SK-N-SH treated with all-trans-retinoic acid at 6 μM for 48 hours (cell line): ENCODE measurements at regions not wholly inside any gene's neighbourhood (a gene's known extent, or its start where the extent isn't known, plus 50 kb on each side); places are given as distances from the start of the nearest gene placed in this dataset.

Experiments used
- ATAC-seq: fragments of 200-7000 bp; cut with Tn5 transposase; 3 replicates; pipeline ENCODE4 v1.9.1; 2020; ENCODE audit warnings: mild to moderate bottlenecking, moderate library complexity
- ARNTL ChIP-seq: fragments of 450-650 bp; formaldehyde crosslinking; IDR thresholded peaks from 2 replicates; pipeline ENCODE4 v1.5.0; 2020; ENCODE audit warnings: low read depth, mild to moderate bottlenecking, moderate library complexity, borderline replicate concordance
- BACH2 ChIP-seq: fragments of 250-450 bp; sonication (Bioruptor Pico); IDR thresholded peaks from 2 replicates; pipeline ENCODE4 v1.9.0; 2021; ENCODE audit warnings: mild to moderate bottlenecking, borderline replicate concordance
- CREB5 ChIP-seq: fragments of 250-450 bp; sonication (Bioruptor Pico); IDR thresholded peaks from 2 replicates; pipeline ENCODE4 v1.5.1; 2020; ENCODE audit warnings: low read depth, mild to moderate bottlenecking, moderate library complexity
- CSRNP3 ChIP-seq: fragments of 250-450 bp; sonication (Bioruptor Pico); IDR thresholded peaks from 2 replicates; pipeline ENCODE4 v1.5.1; 2021; ENCODE audit warnings: mild to moderate bottlenecking, moderate library complexity
- ESRRG ChIP-seq: fragments of 250-450 bp; sonication (Bioruptor Pico); IDR thresholded peaks from 2 replicates; pipeline ENCODE4 v1.6.1; 2021; ENCODE audit warnings: mild to moderate bottlenecking
- GLIS3 ChIP-seq: fragments of 250-450 bp; sonication (Bioruptor Pico); IDR thresholded peaks from 2 replicates; pipeline ENCODE4 v1.5.0; 2020; ENCODE audit warnings: mild to moderate bottlenecking, moderate library complexity
- ISL1 ChIP-seq: fragments of 250-450 bp; sonication (Bioruptor Pico); IDR thresholded peaks from 2 replicates; pipeline ENCODE4 v2.1.2; 2022; ENCODE audit warnings: mild to moderate bottlenecking, moderate library complexity
- OSR1 ChIP-seq: fragments of 250-450 bp; sonication (Bioruptor Pico); IDR thresholded peaks from 2 replicates; pipeline ENCODE4 v1.8.0; 2022; ENCODE audit warnings: moderate library complexity, mild to moderate bottlenecking, inconsistent platforms
- PATZ1 ChIP-seq: fragments of 250-450 bp; sonication (Bioruptor Pico); IDR thresholded peaks from 2 replicates; pipeline ENCODE4 v1.8.0; 2020; ENCODE audit warnings: mild to moderate bottlenecking, moderate library complexity, borderline replicate concordance
- POU6F1 ChIP-seq: fragments of 250-450 bp; sonication (Bioruptor Pico); IDR thresholded peaks from 2 replicates; pipeline ENCODE4 v1.8.0; 2021; ENCODE audit warnings: low read depth, mild to moderate bottlenecking, moderate library complexity, borderline replicate concordance
- PPARA ChIP-seq: fragments of 250-450 bp; sonication (Bioruptor Pico); IDR thresholded peaks from 2 replicates; pipeline ENCODE4 v1.5.0; 2020; ENCODE audit warnings: mild to moderate bottlenecking, borderline replicate concordance
- RARB ChIP-seq: fragments of 250-450 bp; sonication (Bioruptor Pico); IDR thresholded peaks from 2 replicates; pipeline ENCODE4 v1.8.0; 2021; ENCODE audit warnings: mild to moderate bottlenecking, moderate library complexity
- SNAI2 ChIP-seq: fragments of 250-450 bp; sonication (Bioruptor Pico); IDR thresholded peaks from 2 replicates; pipeline ENCODE4 v1.5.0; 2020; ENCODE audit warnings: mild to moderate bottlenecking, moderate library complexity
- TCF4 ChIP-seq: fragments of 250-450 bp; sonication (Bioruptor Pico); IDR thresholded peaks from 2 replicates; pipeline ENCODE4 v1.8.0; 2021; ENCODE audit warnings: mild to moderate bottlenecking, moderate library complexity, borderline replicate concordance
- TOX ChIP-seq: fragments of 250-450 bp; sonication (Bioruptor Pico); IDR thresholded peaks from 2 replicates; pipeline ENCODE4 v1.8.0; 2021; ENCODE audit warnings: mild to moderate bottlenecking, moderate library complexity, borderline replicate concordance
- TSHZ2 ChIP-seq: fragments of 250-450 bp; sonication (Bioruptor Pico); IDR thresholded peaks from 2 replicates; pipeline ENCODE4 v1.5.0; 2020; ENCODE audit warnings: mild to moderate bottlenecking, moderate library complexity
- ZC3H10 ChIP-seq: fragments of 250-450 bp; sonication (Bioruptor Pico); IDR thresholded peaks from 2 replicates; pipeline ENCODE4 v1.5.1; 2021; ENCODE audit warnings: mild to moderate bottlenecking, moderate library complexity
- ZFP3 ChIP-seq: fragments of 250-450 bp; sonication (Bioruptor Pico); IDR thresholded peaks from 2 replicates; pipeline ENCODE4 v1.5.0; 2020; ENCODE audit warnings: mild to moderate bottlenecking, moderate library complexity
- ZFP30 ChIP-seq: fragments of 450-650 bp; formaldehyde crosslinking; IDR thresholded peaks from 2 replicates; pipeline ENCODE4 v1.5.0; 2022; ENCODE audit warnings: mild to moderate bottlenecking, moderate library complexity
- ZNF565 ChIP-seq: fragments of 450-650 bp; formaldehyde crosslinking; conservative IDR thresholded peaks from 2 replicates; pipeline ENCODE4 v1.5.0; 2020; ENCODE audit warnings: low read depth, mild to moderate bottlenecking, moderate library complexity
- ZNF70 ChIP-seq: fragments of 450-650 bp; formaldehyde crosslinking; IDR thresholded peaks from 2 replicates; pipeline ENCODE4 v1.5.0; 2020; ENCODE audit warnings: mild to moderate bottlenecking, moderate library complexity
- ZNF8 ChIP-seq: fragments of 450-650 bp; formaldehyde crosslinking; IDR thresholded peaks from 2 replicates; pipeline ENCODE4 v1.5.0; 2020; ENCODE audit warnings: mild to moderate bottlenecking, moderate library complexity

- no peak for ATAC-seq
- TF ChIP-seq SNAI2 (CRISPR knock-in tag) (no peak), GLIS3 (CRISPR knock-in tag) (no peak), CSRNP3 (CRISPR knock-in tag) (no peak), ISL1 (CRISPR knock-in tag) (no peak), CREB5 (CRISPR knock-in tag) (no peak), PATZ1 (CRISPR knock-in tag) (no peak), PPARA (no peak), POU6F1 (CRISPR knock-in tag) (no peak), BACH2 (CRISPR knock-in tag) (no peak), ZNF8 (no peak), TOX (CRISPR knock-in tag) (no peak), ESRRG (CRISPR knock-in tag) (no peak), ZFP30 (CRISPR knock-in tag) (no peak), ARNTL (CRISPR knock-in tag) (no peak), ZNF70 (CRISPR knock-in tag) (no peak), RARB (CRISPR knock-in tag) (no peak), OSR1 (CRISPR knock-in tag) (no peak), ZC3H10 (CRISPR knock-in tag) (no peak)
- TF ChIP-seq, all 23 proteins: peak for 0
These were observed 177.6 kb downstream of the DIRAS2 start for GRCh38 chr9:90464978-90465377.

GRCh38 chr9:90466441-90466840, 176.2 kb downstream of the DIRAS2 start:
- no peak for ATAC-seq

GRCh38 chr9:90469435-90469834, 173.2 kb downstream of the DIRAS2 start:
- ATAC-seq = no peak
- no peak for TF ChIP-seq TCF4 (CRISPR knock-in tag)
- TF ChIP-seq ISL1 (CRISPR knock-in tag) = no peak
- no peak for TF ChIP-seq TSHZ2
- no peak for TF ChIP-seq BACH2 (CRISPR knock-in tag)

More at GRCh38 chr9:90466441-90466840, 176.2 kb downstream of the DIRAS2 start:
- TF ChIP-seq ZFP3 (CRISPR knock-in tag) = no peak
- no peak for TF ChIP-seq ZNF8
- TF ChIP-seq ZNF565 (CRISPR knock-in tag) = no peak
- no peak for TF ChIP-seq SNAI2 (CRISPR knock-in tag)
